OCI-LY1 (cell line): ENCODE measurements at regions not wholly inside any gene's neighbourhood (a gene's known extent, or its start where the extent isn't known, plus 50 kb on each side); places are given as distances from the start of the nearest gene placed in this dataset.

Experiments used
- H2AFZ ChIP-seq: fragments of 200-600 bp; sonication (generic), shearing (Covaris generic); 2 replicates; pipeline ENCODE4 v1.6.0; 2014; ENCODE audit warnings: antibody characterized with exemption, mild to moderate bottlenecking, low read length
- H3F3A ChIP-seq: fragments of 200-600 bp; sonication (generic), shearing (Covaris generic); 2 replicates; pipeline ENCODE4 v1.6.0; 2014; ENCODE audit warnings: mild to moderate bottlenecking, antibody characterized with exemption, low read length, moderate library complexity; ENCODE audit not compliant: insufficient read depth
- H3K27ac ChIP-seq: fragments of 200-600 bp; sonication (generic); 2 replicates; pipeline ENCODE4 v1.5.1; 2014; ENCODE audit warnings: low read length, mixed run types, mild to moderate bottlenecking, low read depth; ENCODE audit not compliant: poor library complexity, severe bottlenecking
- H3K27me3 ChIP-seq: fragments of 200-600 bp; sonication (generic); 2 replicates; pipeline ENCODE4 v1.6.0; 2014; ENCODE audit warnings: antibody characterized with exemption, mild to moderate bottlenecking, low read length, moderate library complexity; ENCODE audit not compliant: insufficient read depth
- H3K36me3 ChIP-seq: fragments of 200-600 bp; sonication (generic); 2 replicates; pipeline ENCODE4 v1.6.1; 2014; ENCODE audit warnings: mild to moderate bottlenecking, antibody characterized with exemption, low read length, moderate library complexity, mixed read lengths; ENCODE audit not compliant: insufficient read depth
- H3K4me1 ChIP-seq: fragments of 200-600 bp; sonication (generic); 2 replicates; pipeline ENCODE4 v1.5.1; 2014; ENCODE audit warnings: mild to moderate bottlenecking, low read length, moderate library complexity; ENCODE audit not compliant: insufficient read depth, severe bottlenecking
- H3K4me2 ChIP-seq: fragments of 200-600 bp; sonication (generic), shearing (Covaris generic); 2 replicates; pipeline ENCODE4 v1.6.1; 2014; ENCODE audit warnings: low read length
- H3K4me3 ChIP-seq: fragments of 200-600 bp; sonication (generic); 2 replicates; pipeline ENCODE4 v1.5.1; 2014; ENCODE audit warnings: low read length, low read depth, mild to moderate bottlenecking, mixed read lengths; ENCODE audit not compliant: poor library complexity, severe bottlenecking
- H3K79me2 ChIP-seq: fragments of 200-600 bp; shearing (Covaris generic); 2 replicates; pipeline ENCODE4 v1.6.1; 2016; ENCODE audit warnings: mixed run types, low read length, mixed read lengths; ENCODE audit not compliant: insufficient read depth
- H3K9ac ChIP-seq: fragments of 200-600 bp; sonication (generic), shearing (Covaris generic); 2 replicates; pipeline ENCODE4 v1.6.1; 2014; ENCODE audit warnings: mild to moderate bottlenecking, low read length, mixed read lengths
- H3K9me2 ChIP-seq: fragments of 200-600 bp; sonication (generic), shearing (Covaris generic); 2 replicates; pipeline ENCODE4 v1.6.1; 2014; ENCODE audit warnings: low read depth, mild to moderate bottlenecking, low read length, mixed read lengths
- H3K9me3 ChIP-seq: fragments of 200-600 bp; shearing (Covaris generic); 2 replicates; pipeline ENCODE4 v1.6.1; 2014; ENCODE audit warnings: low read length, mixed read lengths
- H4K20me1 ChIP-seq: fragments of 200-600 bp; sonication (generic), shearing (Covaris generic); 2 replicates; pipeline ENCODE4 v1.6.0; 2016; ENCODE audit warnings: mild to moderate bottlenecking, low read length; ENCODE audit not compliant: insufficient read depth
- EZH2 ChIP-seq: fragments of 200-600 bp; sonication (generic), shearing (Covaris generic); IDR thresholded peaks from 2 replicates; pipeline ENCODE4 v1.8.0; 2017; ENCODE audit warnings: borderline replicate concordance, mixed run types, mild to moderate bottlenecking, antibody characterized with exemption, low read length, moderate library complexity, mixed read lengths
- TF ChIP-seq, protein P1 (sequence below): fragments of 200-600 bp; sonication (generic), shearing (Covaris generic); IDR thresholded peaks from 2 replicates; pipeline ENCODE4 v1.5.1; 2017; ENCODE audit warnings: mild to moderate bottlenecking, antibody characterized with exemption, low read length, moderate library complexity, mixed read lengths

GRCh38 chr7:25786936-25787335 is 365.1 kb upstream of the NFE2L3 start:
- H3K4me3 ChIP-seq = no peak overlapping the region
- no peak overlapping the region for H2AFZ ChIP-seq
- H3K9me3 ChIP-seq = no peaks in the 10 kb centered on the region
- H3K9ac ChIP-seq = no peak overlapping the region
- H3K27me3 ChIP-seq = no peaks in the 10 kb centered on the region
- H3K79me2 ChIP-seq = no peaks in the 10 kb centered on the region
- H3F3A ChIP-seq = no peaks in the 10 kb centered on the region
- H4K20me1 ChIP-seq = no peaks in the 10 kb centered on the region
- no peak overlapping the region for H3K27ac ChIP-seq
- TF ChIP-seq, protein P1, sequence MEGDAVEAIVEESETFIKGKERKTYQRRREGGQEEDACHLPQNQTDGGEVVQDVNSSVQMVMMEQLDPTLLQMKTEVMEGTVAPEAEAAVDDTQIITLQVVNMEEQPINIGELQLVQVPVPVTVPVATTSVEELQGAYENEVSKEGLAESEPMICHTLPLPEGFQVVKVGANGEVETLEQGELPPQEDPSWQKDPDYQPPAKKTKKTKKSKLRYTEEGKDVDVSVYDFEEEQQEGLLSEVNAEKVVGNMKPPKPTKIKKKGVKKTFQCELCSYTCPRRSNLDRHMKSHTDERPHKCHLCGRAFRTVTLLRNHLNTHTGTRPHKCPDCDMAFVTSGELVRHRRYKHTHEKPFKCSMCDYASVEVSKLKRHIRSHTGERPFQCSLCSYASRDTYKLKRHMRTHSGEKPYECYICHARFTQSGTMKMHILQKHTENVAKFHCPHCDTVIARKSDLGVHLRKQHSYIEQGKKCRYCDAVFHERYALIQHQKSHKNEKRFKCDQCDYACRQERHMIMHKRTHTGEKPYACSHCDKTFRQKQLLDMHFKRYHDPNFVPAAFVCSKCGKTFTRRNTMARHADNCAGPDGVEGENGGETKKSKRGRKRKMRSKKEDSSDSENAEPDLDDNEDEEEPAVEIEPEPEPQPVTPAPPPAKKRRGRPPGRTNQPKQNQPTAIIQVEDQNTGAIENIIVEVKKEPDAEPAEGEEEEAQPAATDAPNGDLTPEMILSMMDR = no peak
- no peak for TF ChIP-seq EZH2
- H3K4me2 ChIP-seq = no peak overlapping the region
- no peaks in the 10 kb centered on the region for H3K36me3 ChIP-seq
- no peaks in the 10 kb centered on the region for H3K4me1 ChIP-seq
- no peaks in the 10 kb centered on the region for H3K9me2 ChIP-seq

GRCh38 chr7:25787336-25787735 is 364.7 kb upstream of the NFE2L3 start:
- Histone ChIP-seq H3K4me1 (no peaks in the 10 kb centered on the region), H3K4me3 (no peak overlapping the region), H3K9ac (no peak overlapping the region), H3K27me3 (no peaks in the 10 kb centered on the region), H4K20me1 (no peaks in the 10 kb centered on the region), H3K9me2 (no peaks in the 10 kb centered on the region), H3K4me2 (no peak overlapping the region), H3F3A (no peaks in the 10 kb centered on the region), H3K9me3 (no peaks in the 10 kb centered on the region), H2AFZ (no peak overlapping the region), H3K27ac (no peak overlapping the region), H3K36me3 (no peaks in the 10 kb centered on the region), H3K79me2 (no peaks in the 10 kb centered on the region)
- TF ChIP-seq, protein P1 = no peak
- TF ChIP-seq EZH2 = no peak

DNA sequence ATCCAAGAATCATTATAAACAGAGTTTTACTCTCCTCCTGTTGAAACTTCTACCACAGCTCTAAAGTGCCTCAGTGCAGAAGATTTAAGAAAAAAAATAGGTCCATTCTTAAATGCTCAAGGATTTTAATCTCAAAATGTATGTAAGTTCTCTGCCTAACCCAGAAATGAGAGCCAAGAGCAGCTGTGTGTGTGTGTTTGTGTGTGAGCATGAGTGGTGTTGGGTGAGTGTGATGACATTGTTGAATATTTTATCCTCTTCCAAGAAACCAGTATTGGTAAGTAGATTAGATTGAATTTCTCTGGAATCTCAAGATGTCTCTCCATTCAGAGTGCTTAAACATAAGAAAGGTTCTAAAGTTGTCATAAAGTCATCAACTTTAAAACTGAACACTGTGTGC is 363.6 kb upstream of the NFE2L3 start:
- Histone ChIP-seq H3F3A (no peaks in the 10 kb centered on the region), H4K20me1 (no peaks in the 10 kb centered on the region), H3K27me3 (no peaks in the 10 kb centered on the region), H3K9me2 (no peaks in the 10 kb centered on the region), H3K4me2 (no peak overlapping the region), H3K4me1 (no peaks in the 10 kb centered on the region), H3K9me3 (no peaks in the 10 kb centered on the region), H3K27ac (no peak overlapping the region), H3K79me2 (no peaks in the 10 kb centered on the region), H3K36me3 (no peaks in the 10 kb centered on the region), H3K9ac (no peak overlapping the region), H3K4me3 (no peak overlapping the region), H2AFZ (no peak overlapping the region)
- TF ChIP-seq EZH2 = no peak
- TF ChIP-seq, protein P1 = no peak
